ENCODE measurements at regions not wholly inside any gene's neighbourhood (a gene's known extent, or its start where the extent isn't known, plus 50 kb on each side); places are given as distances from the start of the nearest gene placed in this dataset.

DNA sequence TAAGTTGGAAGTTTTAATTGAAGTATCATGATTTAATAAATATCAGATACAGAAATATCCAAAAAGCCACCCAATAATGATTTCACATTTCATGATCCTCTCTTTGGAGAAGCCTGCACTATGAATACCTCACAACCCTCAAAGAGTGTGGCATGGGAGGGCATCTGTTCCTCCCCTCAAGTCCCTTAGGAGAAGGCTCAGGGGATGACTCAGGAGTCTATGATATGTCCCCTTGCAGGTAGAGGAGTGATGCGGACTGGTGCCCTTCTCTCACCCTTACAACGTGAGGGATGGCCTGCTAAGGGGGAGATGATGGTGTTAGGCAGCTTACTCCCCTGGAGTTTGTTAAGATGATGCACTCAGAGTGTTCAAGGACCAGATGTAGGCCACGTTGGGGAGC, 303.3 kb upstream of the DUSP10 start:
- TF ChIP-seq EZH2 (IDR thresholded peaks at IDR 0.05; ENCODE audit: borderline replicate concordance, low read depth, low read length, severe bottlenecking): no peak
- TF ChIP-seq, protein P1, sequence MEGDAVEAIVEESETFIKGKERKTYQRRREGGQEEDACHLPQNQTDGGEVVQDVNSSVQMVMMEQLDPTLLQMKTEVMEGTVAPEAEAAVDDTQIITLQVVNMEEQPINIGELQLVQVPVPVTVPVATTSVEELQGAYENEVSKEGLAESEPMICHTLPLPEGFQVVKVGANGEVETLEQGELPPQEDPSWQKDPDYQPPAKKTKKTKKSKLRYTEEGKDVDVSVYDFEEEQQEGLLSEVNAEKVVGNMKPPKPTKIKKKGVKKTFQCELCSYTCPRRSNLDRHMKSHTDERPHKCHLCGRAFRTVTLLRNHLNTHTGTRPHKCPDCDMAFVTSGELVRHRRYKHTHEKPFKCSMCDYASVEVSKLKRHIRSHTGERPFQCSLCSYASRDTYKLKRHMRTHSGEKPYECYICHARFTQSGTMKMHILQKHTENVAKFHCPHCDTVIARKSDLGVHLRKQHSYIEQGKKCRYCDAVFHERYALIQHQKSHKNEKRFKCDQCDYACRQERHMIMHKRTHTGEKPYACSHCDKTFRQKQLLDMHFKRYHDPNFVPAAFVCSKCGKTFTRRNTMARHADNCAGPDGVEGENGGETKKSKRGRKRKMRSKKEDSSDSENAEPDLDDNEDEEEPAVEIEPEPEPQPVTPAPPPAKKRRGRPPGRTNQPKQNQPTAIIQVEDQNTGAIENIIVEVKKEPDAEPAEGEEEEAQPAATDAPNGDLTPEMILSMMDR (IDR thresholded peaks at IDR 0.05; ENCODE audit: borderline replicate concordance, extremely low read depth, low read length, poor library complexity, severe bottlenecking): no peak

Measured in DND-41 (cell line).